Thymus (tissue), 11 donors: ENCODE measurements at regions not wholly inside any gene's neighbourhood (a gene's known extent, or its start where the extent isn't known, plus 50 kb on each side); places are given as distances from the start of the nearest gene placed in this dataset.

Source experiments
- DNase-seq, 9 donors: peaks; one replicate each; pipeline ENCODE4 v3.0.0-alpha.2; 2013; ENCODE audit warnings: low spot score in 9 of 9, low read depth in 6 of 9, missing footprints in 1 of 9
- H3K27ac ChIP-seq, 2 donors: one replicate each; pipeline ENCODE4 v1.5.1; 2013; ENCODE audit warnings: control low read depth in 1 of 2, low read depth in 1 of 2, low read length in 1 of 2, mild to moderate bottlenecking in 1 of 2, moderate library complexity in 1 of 2
- H3K27me3 ChIP-seq, 2 donors: one replicate each; pipeline ENCODE4 v1.5.1; 2013; ENCODE audit warnings: low read length in 1 of 2; ENCODE audit not compliant: control insufficient read depth in 2 of 2, insufficient read depth in 1 of 2
- H3K36me3 ChIP-seq, 2 donors: one replicate each; pipeline ENCODE4 v1.5.1; 2013; ENCODE audit warnings: low read length in 1 of 2, mild to moderate bottlenecking in 1 of 2, moderate library complexity in 1 of 2; ENCODE audit not compliant: control insufficient read depth in 2 of 2, insufficient read depth in 2 of 2
- H3K4me1 ChIP-seq, 2 donors: one replicate each; pipeline ENCODE4 v1.5.1; 2013; ENCODE audit warnings: low read length in 2 of 2; ENCODE audit not compliant: control insufficient read depth in 2 of 2, insufficient read depth in 2 of 2
- H3K4me3 ChIP-seq, 2 donors: one replicate each; pipeline ENCODE4 v1.5.1; 2013; ENCODE audit warnings: low read length in 2 of 2, control low read depth in 1 of 2, mild to moderate bottlenecking in 1 of 2
- H3K9me3 ChIP-seq, 2 donors: one replicate each; pipeline ENCODE4 v1.5.1; 2013; ENCODE audit warnings: low read length in 1 of 2, mild to moderate bottlenecking in 1 of 2; ENCODE audit not compliant: control insufficient read depth in 2 of 2, insufficient read depth in 1 of 2
- WGBS: extraction: QIAGEN DNeasy Blood & Tissue Kit; methylation state at CpG from one replicate; pipeline ENCODE4 v1.1.7; 2013; 5-methylcytosine and 5-hydroxymethylcytosine counted together
- donor health status: healthy.

DNA sequence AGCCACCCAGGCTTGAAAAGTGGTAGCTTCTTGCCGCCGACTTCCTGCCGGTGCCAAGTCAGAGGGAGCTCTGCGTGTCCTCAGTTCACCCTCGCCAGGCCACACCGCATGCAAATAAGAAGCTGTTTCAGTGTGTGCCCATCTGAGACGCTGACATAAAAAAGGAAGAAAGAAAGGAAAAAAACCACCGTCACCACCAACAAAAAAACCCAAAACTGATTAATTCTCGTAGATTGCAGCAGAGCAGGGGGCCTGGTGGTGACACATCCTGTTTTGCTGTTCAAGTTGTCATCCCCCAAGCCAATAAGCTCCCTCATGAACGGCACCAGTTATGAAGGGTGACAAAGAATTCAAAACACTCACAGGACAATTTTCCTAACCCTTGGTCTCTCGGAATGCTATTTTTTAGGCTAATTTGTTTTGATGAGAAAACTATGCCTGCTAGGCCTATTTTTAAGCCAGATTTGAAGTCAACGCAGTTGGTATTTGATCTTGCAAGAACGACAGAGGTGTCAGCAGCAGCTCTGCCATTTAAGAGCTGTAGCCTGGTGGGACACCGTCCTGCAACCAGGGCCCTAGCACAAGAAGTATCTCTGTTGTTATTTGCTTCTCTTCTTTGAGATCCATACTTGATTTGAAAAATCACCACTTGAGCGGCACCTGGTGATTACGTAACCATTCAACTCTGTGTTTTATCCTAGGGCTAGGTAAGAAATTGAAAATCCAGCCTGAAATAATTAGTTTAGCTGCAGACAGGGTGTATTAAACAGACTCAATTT is 145.6 kb downstream of the PFKFB3 start:
- Histone ChIP-seq H3K27me3 (peaks cover 0 to 23% of the 10 kb centered on the region in 2 donors), H3K4me3 (peak overlapping the region in 1 of 2 donors; percentile 38), H3K9me3 (no peaks in the 10 kb centered on the region), H3K4me1 (peaks cover 14 to 21% of the 10 kb centered on the region in 2 donors), H3K27ac (peak overlapping the region; percentile 57 to 83), H3K36me3 (no peaks in the 10 kb centered on the region)
- DNase-seq: peak; percentile 36 to 86 (median 53)
- WGBS: 17% methylated on average over 16 of the region's 16 CpGs

GRCh38 chr10:6349846-6350535 is 147.3 kb downstream of the PFKFB3 start:
- no peak overlapping the region for H3K27ac ChIP-seq
- peaks cover 14 to 21% of the 10 kb centered on the region in 2 donors for H3K4me1 ChIP-seq
- H3K9me3 ChIP-seq: no peaks in the 10 kb centered on the region
- H3K4me3 ChIP-seq: no peak overlapping the region
- H3K36me3 ChIP-seq: no peaks in the 10 kb centered on the region
- H3K27me3 ChIP-seq: peaks cover 0 to 16% of the 10 kb centered on the region in 2 donors
- WGBS: 98% methylated on average over 8 of the region's 8 CpGs
- no peak for DNase-seq

- H3K4me1 ChIP-seq: peaks cover 14 to 21% of the 10 kb centered on the region in 2 donors
- H3K27ac ChIP-seq: no peak overlapping the region
- H3K36me3 ChIP-seq: no peaks in the 10 kb centered on the region
- H3K4me3 ChIP-seq: no peak overlapping the region
- 98% methylated on average over 3 of the region's 3 CpGs for WGBS
- H3K9me3 ChIP-seq: no peaks in the 10 kb centered on the region
- no peak for DNase-seq
- H3K27me3 ChIP-seq: peaks cover 0 to 16% of the 10 kb centered on the region in 2 donors
Observed at GRCh38 chr10:6350609-6351008, 147.9 kb downstream of the PFKFB3 start.

DNA sequence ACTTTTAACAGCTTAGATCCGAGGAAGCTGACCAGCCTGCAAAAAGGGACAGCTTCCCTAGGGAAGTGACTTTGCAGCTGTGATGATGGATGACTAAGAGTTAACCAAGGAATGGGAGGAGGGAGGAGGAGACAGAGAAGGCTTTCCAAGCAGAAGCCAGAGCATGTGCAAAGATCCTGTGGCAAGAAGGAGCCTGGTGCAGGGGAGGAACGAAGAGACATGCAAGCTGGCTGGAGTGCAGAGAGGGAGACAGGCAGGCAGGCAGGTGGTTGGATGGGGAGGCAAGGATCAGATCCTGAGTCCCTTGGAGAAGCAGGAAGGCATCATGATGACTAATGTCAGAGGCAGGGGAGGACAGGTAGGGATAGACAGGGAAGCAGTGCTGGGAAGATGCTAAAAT is 148.8 kb downstream of the PFKFB3 start:
- Histone ChIP-seq H3K27me3 (peaks cover 0 to 16% of the 10 kb centered on the region in 2 donors), H3K9me3 (no peaks in the 10 kb centered on the region), H3K4me3 (no peak overlapping the region), H3K4me1 (peaks cover 14 to 21% of the 10 kb centered on the region in 2 donors), H3K27ac (no peak overlapping the region), H3K36me3 (no peaks in the 10 kb centered on the region)
- DNase-seq: no peak
- WGBS: 93% methylated on average over 2 of the region's 2 CpGs

DNA sequence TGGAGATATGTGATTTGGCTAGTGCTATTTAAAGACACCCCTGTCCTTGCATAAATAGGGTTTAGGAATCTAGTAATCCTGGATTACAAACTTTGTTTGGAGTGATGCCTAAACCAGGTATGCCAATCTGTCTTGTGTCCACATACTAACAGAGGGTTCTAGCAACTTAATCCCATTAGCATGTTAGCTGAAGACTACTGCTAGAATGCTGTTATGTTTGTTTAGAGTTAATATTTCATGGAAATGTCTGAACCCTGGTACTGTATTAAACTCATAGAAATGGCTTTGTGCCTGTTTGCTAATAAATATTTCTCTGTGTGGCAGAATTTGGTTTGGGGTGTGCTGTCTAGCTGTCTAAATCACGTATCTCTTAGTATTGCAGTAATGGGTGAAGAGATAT is 150.8 kb downstream of the PFKFB3 start:
- H3K4me3 ChIP-seq: no peak overlapping the region
- peaks cover 1% of the 10 kb centered on the region in 2 donors for H3K4me1 ChIP-seq
- peaks cover 0 to 16% of the 10 kb centered on the region in 2 donors for H3K27me3 ChIP-seq
- DNase-seq: no peak
- 100% methylated on average over 1 of the region's 1 CpG for WGBS
- H3K27ac ChIP-seq: no peak overlapping the region
- no peaks in the 10 kb centered on the region for H3K36me3 ChIP-seq
- no peaks in the 10 kb centered on the region for H3K9me3 ChIP-seq

DNA sequence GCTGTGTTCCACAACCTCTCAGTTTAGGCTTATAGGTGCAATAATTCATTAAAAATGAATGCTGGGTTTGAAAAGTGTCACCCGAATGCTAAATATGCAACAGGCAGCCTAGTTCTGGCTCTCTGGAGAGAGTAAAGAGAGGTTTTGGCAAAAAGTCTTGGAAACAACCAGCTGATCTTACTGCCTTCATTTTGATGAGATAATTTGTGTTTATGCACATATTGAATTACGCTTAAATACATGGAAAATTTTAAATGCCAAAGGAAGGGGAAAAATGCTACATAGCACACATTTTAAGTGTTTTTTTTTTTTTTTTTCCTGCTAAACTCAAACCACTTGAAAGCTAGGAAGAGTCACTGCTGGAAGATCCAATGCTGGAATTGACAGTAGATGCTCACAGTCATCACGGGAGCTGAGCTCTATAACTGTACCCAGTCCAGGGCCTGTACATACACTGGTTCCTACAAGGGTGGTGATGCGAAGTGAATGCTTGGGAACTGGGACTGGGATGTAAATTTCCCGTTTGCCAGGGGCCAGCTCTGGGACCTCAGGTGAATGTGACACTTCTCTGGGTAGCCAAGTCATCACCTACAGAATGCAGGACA is 151.5 kb downstream of the PFKFB3 start:
- DNase-seq: no peak
- Histone ChIP-seq H3K4me1 (no peaks in the 10 kb centered on the region), H3K27ac (no peak overlapping the region), H3K36me3 (no peaks in the 10 kb centered on the region), H3K9me3 (no peaks in the 10 kb centered on the region), H3K27me3 (peaks cover 0 to 16% of the 10 kb centered on the region in 2 donors), H3K4me3 (no peak overlapping the region)
- WGBS: 96% methylated on average over 5 of the region's 5 CpGs

- WGBS: 93% methylated on average over 1 of the region's 1 CpG
- Histone ChIP-seq H3K4me3 (no peak overlapping the region), H3K4me1 (no peaks in the 10 kb centered on the region), H3K27ac (no peak overlapping the region), H3K27me3 (peaks cover 0 to 3% of the 10 kb centered on the region in 2 donors), H3K9me3 (no peaks in the 10 kb centered on the region), H3K36me3 (no peaks in the 10 kb centered on the region)
- DNase-seq: no peak
Observed at GRCh38 chr10:6356280-6356793, 153.6 kb downstream of the PFKFB3 start.

- WGBS: 90% methylated on average over 3 of the region's 3 CpGs
- Histone ChIP-seq H3K9me3 (no peaks in the 10 kb centered on the region), H3K27ac (no peak overlapping the region), H3K27me3 (no peaks in the 10 kb centered on the region), H3K4me1 (no peaks in the 10 kb centered on the region), H3K36me3 (no peaks in the 10 kb centered on the region), H3K4me3 (no peak overlapping the region)
- no peak for DNase-seq
Observed at GRCh38 chr10:6361869-6362268, 159.1 kb downstream of the PFKFB3 start.

DNA sequence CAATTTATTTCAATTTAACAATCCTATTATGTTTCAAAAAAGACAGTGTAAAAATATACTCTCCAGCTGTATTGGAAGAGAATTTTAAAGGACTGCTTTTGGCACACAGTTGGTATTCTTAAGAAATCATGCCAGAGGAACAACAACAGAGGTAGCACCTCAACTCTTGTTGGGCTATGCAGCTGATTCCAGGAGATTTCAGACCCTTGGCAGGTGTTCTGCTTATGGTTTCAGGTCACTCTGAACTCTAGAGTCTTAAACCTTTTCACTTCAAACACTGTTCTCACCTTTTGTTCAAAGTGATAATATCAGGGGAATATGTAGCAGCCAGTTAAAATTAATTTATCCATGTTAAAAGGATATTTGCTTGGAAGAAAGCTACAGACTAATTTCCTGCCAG is 160.1 kb downstream of the PFKFB3 start:
- H3K27me3 ChIP-seq: no peaks in the 10 kb centered on the region
- no peak overlapping the region for H3K4me3 ChIP-seq
- H3K9me3 ChIP-seq: no peaks in the 10 kb centered on the region
- DNase-seq: no peak
- H3K27ac ChIP-seq: no peak overlapping the region
- no peaks in the 10 kb centered on the region for H3K36me3 ChIP-seq
- H3K4me1 ChIP-seq: no peaks in the 10 kb centered on the region
